Stimulated activated CD4-positive, alpha-beta T cell treated with anti-CD3 and anti-CD28 coated beads, Interleukin-1b, Interleukin-23, amount 100 ng/mL, for 4 hours (primary cell): ENCODE measurements at regions not wholly inside any gene's neighbourhood (a gene's known extent, or its start where the extent isn't known, plus 50 kb on each side); places are given as distances from the start of the nearest gene placed in this dataset.

Source experiments
- DNase-seq, 2 donors: peaks; one replicate each; pipeline ENCODE4 v3.0.0-alpha.2; 2020; ENCODE audit warnings: low read depth in 2 of 2

DNA sequence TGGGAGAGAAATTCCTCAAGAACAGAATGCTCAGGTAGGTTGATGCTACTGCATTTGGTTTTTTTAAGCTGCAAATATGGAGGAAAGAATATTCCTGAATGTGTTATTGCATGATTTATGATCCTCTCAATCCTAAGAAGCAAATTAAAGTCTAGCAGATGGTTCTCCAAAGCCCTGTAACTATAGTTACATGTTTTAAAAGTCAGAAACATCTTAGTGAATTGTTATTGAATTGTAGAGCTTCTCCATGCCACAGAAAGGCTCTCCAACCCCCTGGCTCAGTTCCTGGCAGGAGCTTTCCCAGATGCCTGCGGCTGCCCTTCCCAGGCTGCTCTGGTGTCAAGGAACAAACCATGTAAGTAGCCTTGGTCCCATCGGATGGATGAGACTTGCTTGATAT lies 227.8 kb upstream of the GATB start:
- no peak for DNase-seq

DNA sequence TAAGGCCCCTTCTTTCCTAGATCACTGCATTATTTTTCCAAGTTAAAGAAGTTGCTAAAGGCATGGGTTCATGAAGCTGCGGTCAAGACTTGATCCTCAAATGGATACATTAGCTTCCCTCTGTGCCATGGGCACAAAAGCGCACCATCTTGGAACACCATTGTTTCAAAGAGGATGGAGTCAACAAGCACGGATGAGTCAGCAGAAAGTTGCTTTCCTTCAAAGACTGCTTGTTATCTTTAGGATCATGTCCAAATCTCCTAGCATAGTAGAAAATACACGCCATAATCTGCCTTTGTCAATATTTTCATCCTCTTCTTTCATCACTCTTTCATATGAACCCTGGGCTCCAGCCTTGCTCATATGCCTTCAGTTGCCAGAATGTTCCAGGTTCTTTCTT lies 226.8 kb upstream of the GATB start:
- no peak for DNase-seq

DNA sequence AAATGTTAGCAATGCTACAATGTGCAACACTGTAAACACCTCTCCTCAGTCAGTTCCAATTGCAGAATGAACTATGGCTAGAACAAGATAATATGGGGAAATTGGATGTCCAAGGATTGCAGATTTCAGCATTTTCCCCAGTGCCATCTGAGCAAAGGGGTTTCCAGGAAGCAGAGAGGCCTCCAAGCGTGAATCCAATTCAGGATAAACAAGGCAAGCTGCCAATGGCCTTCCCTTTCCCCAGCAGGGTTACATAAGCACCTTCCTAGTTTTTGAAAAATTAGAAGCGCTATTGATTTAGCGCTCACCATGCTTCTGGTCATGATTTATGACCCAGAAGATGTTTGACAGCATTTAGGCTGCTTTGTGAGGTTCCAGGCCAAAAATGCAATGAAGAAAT lies 223.0 kb upstream of the GATB start:
- DNase-seq, result no peak

DNA sequence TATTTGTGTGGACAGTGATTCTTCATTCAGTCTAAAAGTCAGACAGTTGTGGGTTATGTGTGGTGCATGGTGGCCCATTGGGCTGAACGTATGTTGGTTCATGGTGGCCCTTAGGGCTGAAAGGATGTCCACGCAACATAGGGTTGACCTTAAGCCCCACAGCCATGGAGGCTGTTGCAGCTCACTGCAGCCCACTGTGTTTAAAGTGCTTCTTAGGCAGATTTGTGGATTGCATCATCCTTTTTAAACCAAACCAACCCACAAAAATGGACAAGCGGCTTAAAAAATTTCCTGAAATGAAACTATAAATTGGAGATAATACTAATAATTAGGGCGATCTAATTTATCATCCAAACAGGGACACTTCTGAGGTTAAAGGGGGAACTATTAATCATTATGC lies 219.0 kb upstream of the GATB start:
- no peak for DNase-seq

DNA sequence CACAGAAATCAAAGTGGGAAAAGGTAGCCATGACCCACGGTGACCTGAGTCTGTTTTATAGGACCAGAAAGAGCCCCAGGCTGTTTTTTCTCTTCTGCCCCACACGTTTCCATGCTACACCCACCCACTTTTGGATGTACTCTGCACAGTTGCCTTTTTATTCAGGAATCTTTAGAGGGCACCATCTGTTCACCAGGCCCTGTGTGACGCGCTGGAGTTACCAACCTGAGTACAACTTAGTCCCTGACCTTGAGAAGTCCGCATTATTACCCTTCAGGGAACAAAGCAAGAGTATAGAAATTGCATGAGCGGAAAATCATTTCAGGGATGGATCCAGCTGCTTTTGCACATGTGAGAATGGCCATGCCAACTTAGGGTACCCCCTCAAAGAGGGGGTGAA lies 207.8 kb upstream of the GATB start:
- DNase-seq, result no peak

DNA sequence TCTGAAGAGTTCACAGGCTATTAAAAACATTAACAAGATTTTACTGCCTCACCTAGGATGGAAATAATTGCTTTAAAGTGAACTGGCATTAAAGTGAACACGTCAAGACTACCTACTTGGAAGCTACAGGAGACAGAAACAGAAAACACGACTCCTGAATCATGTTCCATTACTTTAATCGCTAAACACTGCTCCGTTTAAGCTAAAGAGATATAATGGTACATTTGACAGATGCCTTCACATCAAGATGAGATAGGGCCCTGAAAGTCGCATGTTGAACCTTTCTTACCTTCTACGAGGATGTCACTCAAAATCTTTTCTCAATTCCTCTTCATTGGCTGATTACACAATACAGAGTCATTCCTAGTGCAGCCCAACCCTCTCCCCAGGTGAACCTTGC lies 206.3 kb upstream of the GATB start:
- no peak for DNase-seq

DNA sequence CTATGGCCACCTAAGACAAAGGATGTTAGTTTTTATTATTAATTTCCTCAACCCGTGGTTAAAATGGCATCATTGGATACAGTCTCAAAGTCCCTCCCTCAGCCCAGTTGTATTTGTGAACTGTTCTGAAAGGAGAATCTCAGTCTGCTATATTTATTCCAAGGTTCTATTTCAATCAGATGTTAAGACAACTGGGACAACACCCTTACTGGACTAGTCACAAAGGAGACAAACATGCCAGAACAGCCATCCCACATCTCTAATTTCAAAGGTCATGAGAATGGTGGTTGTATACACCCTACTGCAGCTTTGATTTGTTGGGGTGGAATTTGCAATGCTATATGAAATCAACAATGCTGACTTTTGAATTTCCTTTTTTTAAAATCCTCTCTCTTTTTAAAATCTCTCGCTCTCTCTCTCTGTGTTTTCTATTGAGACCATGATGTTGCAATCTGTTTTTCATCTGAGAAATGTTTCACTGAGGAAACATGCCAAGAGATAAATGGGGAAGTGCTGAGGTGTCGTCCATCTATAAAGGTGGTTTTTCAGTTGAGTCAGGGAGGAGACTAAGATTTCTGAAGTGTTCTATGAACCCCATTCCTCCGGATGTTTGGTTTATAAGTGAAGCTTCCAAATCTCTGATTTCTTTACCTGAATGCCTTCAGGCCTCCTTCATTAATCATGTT lies 201.5 kb upstream of the GATB start:
- no peak for DNase-seq

DNA sequence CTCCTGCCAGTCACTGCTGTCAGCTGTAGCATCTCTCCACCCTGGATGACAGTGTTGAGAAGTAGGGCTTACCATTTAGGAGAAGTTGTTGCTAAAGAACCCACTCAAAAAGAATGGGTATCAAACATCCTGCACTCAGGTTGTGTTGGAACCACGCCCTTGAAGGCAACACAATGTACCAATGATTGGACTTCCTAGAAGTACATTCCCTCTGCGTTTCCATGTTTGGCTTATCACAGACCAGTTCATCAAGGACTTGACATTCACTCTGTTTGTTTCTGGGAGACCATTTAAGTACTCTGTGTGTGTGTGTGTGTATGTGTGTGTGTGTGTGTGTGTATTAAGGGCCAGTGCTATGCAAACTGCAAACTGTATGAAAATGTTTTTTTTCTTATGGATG lies 200.6 kb upstream of the GATB start:
- DNase-seq, result no peak

DNA sequence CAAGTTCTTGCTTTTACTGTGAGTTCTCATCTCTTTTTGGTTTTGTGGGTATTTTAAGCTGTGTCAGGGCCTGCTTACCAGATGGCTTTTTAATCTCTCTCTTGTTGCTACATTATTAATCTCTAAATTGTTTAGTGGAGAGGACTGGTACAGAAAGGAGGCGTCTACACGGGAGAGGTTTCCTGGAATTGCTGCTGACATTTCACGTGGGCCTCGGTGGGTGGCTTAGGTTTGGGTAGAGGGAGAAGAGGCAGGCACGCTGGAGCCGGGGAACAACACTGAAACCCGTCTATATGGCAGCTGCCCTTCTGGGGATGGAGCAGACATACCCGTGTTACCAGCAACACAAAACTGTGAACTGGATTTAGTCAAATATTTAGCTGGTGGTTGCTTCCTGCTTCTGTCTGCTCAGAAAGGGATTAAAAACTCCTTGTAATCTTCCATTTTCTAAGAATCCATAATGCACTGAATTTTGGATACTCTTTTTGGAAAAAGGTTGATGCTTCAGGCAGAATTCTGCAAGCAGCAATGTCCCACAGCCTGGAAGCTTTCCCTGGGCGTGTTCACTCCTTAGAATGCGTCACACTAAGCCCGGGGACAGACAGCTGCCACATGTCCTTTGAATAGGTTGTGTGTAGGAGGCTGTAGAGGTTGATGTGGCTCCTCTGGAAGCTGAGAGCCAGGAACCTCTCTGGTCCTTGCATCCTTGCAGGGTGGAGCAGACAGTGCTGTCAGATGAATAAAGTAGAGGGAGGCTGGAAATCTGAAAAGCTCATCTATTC lies 199.8 kb upstream of the GATB start:
- DNase-seq, result no peak

DNA sequence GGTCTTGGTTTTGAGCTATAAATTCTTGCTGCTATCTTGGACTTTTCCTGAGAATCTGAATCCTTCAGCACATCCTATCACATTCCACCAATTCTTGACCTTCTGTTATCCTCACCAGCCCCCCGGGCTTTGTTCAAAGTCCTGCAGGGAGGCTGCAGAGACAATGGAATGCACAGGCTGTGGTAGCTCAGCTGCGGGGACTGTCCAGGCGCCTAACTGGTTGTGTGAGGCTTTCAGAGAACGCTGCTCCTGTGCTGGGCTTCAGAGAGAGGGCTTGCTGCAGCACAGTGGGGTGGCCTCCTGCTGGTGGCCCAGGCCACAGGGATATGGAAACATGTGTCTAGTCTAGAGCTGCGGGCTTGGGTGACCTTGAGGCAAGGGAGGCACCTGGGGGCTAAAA lies 196.3 kb upstream of the GATB start:
- DNase-seq, result no peak

DNA sequence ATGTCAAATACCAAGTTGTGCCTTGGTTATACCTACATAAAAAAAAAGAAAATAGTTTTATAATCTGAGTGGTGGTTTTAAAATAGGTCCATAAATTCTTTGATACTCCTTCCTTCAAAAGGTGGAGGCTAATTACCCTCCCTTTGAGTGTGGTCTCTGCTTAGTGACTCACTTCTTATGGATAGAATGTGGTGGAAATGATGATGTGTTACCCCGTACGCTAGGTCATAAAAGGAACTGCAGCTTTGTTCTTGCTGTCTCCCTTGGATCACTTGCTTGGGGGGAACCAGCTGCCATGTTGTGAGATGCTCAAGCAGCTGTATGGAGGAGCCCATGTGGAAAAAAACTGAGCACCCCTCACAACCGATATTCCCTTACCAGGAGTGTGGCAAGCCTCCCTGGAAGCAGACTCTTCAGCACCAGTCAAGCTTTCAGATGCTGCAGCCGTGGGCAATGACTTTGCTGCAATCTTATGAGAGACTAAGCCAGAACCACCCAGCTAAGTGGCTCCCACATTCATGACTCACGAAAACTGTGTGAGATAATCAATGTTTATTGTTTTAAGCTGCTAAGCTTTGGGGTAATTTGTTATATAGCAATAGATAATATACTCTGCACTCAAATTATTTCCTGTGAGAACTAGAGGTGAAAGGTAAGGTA lies 195.0 kb upstream of the GATB start:
- DNase-seq, result no peak

DNA sequence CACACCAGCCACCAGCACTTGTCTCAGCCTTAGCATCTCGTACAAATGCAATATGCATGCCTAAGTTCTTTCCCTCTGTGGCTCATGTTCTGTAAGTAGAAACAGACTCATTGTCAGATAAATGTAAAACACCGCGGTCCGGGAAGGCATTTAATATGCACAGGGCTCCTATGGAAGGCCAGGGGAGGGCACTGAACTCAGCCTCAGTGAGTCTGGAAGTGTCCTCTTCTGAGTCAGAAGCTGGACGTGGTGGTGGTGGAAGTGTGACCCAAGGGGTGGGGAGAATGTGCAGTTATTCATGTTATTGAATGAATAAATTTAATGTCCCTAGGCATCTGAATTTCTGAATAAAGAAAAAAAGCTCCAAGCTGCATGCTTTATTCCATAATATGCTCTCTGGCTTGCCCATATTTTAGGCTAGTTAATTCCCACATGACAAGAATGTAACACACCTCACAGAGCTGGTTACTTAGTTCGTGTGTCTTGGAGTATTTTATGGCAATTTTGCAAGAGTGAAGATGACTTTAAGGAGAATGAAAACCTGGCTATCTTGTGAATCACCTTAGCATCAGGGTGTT lies 193.1 kb upstream of the GATB start:
- no peak for DNase-seq

DNA sequence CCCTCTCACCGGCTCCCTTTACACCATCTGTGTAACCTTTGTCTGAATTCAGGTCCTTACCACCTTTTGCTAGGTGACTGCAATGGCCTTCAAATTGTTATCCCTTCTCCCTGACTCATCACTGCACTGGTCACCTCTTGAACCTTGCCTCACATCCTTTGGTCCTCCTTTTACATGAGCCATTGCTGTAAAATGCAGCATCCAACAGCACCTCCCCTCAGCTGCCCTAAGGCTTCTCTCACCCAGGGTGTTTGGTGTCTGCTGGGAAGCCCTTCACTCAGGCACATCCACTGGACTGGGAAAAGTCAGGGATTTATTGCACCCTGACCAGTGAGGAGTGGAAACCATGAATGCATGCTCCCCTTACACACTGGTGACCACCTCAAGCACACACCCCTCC lies 192.5 kb upstream of the GATB start:
- no peak for DNase-seq

DNA sequence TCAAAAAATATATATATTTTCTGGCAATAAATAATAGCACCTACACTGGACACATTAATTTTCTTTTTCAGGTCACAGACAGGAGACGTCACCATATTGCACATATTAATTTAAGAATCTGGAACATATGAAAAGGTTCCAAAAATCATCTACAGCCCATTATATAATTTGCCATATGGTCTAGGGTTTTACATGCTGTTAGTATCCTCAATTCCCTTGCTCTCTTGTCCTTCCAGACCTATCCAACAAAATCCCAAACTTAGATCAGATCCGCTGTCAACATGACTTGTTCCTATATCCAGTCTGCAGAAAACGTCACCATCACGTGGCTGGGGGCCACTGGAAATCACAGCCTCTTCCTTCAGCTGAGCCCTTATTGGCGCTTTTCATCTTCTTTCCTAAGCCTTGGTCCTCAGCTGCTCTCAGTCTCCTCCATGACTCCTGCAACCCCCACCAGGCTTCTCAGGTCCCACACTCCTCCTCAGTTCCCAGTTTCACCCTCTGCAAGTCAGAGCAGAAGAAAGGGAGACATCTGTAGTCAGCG lies 192.0 kb upstream of the GATB start:
- DNase-seq, result no peak

DNA sequence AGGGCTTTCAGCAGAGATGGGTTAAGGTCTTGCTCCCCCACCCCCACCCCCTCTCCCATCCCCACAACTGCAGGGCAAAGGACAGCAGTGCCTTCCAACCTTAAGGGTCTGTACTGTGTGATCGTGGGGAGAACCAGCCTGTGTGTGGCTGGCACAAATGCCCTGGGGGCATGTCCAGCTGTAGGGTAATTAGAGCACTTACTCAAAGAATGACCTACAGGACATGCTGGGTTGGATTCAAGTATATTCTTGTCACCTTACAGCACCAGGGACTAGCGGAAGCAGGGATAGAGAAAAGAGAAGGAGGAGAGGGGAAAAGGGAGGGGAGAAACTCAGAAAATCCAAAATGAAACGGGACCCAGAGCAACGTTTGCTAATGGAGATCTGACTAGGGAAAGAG lies 191.3 kb upstream of the GATB start:
- DNase-seq, result no peak

DNA sequence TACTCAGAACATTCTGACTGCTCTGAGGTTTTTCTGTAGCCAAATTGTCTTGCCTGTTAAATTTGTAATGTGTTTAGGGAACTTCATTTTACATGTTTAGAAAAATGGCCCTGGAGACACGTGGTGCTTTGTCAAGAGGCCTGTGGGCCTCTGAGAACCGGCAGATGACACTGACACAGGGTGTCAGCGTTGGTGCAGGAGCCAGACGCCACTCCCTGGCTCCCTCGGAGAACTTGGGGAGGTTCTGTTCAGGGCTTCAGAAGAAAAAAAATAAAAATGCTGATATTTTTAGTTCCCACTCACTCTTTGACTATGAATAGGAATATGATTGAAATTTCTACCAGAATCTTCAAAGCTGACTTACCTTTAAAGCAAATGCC lies 190.9 kb upstream of the GATB start:
- no peak for DNase-seq

DNA sequence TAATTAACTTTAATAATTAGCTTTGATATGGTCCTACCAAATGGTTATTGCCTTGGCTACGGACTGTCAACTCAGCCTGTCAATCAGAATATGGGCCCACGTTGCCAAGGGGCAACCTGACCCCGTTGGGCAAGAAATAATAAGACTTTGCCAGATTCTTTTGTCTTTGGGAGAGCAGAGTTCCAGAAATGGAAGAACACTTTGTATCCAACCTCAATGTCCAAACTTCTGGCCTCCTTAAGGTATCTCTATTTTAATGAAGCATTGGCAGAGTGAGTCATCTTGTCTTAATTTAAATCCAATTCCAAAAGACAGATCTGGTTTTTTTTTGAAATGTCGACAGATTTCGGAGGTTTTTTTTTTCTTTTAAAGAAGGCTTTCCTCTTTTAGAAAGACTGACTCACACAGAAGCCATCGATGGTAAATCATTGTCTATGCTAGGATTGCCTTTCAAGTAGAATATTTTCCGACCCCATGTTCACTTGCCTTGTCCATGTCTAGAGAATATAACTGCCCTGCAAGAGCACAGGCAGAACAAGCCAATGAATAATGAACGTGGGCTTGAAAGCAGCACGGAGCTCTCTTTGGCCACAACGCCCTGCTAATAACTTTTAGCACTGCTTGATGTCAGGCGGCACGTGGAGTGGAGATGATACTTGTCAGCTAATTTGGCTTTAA lies 190.3 kb upstream of the GATB start:
- DNase-seq, result no peak

DNA sequence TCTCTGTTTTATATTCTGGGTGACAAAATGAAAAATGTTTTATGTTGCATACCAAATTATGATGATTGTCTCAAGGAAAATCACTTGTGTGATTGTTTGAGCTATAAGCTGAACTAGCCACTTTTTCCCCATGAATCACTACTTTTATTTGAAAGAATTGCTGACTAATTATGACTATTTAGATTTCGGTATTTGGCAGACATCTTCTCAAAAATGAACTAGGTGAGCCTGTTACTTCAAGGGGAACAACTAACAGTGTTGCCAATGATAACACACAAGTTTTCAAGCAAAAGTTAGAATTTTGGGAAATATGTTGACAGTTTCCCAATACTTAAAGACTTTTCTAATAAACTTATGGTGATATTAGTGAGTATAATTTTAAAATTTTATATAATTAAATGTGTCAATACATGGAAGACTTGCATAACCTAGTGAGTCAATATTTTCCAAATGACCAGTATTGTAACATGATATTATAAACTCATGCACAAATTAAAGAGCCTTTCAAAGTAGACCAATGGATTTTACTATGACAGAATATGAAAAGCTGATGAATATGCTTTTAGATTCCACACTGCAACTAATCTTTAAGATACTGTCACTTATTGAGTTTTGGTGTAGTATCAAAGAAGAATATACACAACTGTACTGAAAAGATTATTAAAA lies 187.7 kb upstream of the GATB start:
- no peak for DNase-seq

DNA sequence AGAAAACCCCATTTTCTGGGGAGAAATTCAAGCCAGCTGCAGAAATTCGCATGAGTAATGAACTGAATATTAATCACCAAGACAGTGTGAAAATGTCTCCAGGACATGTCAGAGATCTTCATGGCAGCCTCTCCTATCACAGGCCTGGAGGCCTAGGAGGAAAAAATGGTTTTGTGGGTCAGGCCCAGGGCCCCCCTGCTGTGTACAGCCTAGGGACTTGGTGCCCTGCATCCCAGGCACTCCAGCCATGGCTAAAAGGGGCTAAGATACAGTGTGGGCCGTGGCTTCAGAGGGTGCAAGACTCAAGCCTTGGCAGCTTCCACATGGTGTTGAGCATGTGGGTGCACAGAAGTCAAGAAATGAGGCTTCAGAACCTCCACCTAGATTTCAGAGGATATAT lies 185.9 kb upstream of the GATB start:
- DNase-seq, result no peak

DNA sequence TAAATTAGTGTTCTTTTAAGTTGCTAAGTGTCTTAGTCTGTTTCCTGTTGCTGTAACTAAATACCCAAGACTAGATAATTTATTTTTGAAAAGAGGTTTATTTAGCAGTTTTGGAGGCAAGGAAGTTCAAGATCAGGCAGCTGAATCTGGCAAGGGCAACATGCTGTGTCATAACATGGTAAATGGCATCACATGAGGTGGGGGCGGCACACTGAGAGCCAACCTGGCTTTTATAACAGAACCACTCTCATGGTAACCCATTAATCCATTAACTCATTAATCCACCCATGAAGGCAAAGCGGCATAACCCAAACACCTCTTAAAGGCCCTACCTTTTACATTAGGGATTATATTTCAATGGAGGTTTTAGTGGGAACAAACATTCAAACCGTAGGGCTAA lies 182.2 kb upstream of the GATB start:
- no peak for DNase-seq

DNA sequence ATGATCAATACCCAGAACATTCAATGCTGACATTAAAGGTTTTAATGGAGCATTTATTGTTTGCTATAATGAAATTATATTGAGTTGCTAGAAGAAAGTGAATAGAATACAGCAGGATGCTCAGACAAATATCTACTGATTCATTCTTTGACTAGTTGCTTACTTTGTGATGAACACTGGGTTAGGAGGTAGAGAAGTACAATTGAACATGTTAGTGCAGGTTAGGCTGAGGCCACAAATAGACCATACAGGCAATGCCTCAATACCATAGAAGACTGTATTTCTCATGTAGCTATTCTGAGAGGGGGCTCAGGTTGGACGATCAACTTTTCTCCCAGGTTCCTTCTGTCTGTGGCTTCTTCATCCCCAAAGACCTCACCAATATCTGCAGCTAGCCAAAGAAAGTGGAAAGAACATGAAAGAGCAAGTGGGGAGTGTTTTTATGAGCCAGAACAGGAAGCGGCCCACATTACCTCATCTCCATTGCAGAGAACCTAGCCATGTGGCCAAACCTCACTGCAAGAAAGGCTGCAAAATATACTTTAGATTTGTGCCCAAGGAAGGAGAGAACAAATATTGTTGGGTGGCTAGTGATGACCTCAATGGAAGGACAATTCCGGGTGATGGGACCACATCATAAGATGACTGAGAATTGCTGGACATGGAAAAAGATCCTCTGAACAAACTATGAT lies 180.3 kb upstream of the GATB start:
- DNase-seq, result no peak
